Esophagus muscularis mucosa (tissue), 4 donors: ENCODE measurements at regions not wholly inside any gene's neighbourhood (a gene's known extent, or its start where the extent isn't known, plus 50 kb on each side); places are given as distances from the start of the nearest gene placed in this dataset.

Experiments
- DNase-seq: peaks from one replicate; pipeline ENCODE4 v3.0.0-alpha.2; 2017; ENCODE audit errors: extremely low spot score
- H3K27ac ChIP-seq, 4 donors: fragments of 200-600 bp; sonication (generic); replicated peaks in 1 of 4; 1 replicate in 3 of 4; 2 replicates in 1 of 4; pipeline ENCODE4 v1.5.1; 2016 to 2019; ENCODE audit warnings: mild to moderate bottlenecking in 1 of 4
- H3K27me3 ChIP-seq, 4 donors: fragments of 200-600 bp; sonication (generic); one replicate each; pipeline versions ENCODE4 v1.5.1 to v1.6.0; 2016 to 2019
- H3K36me3 ChIP-seq, 4 donors: fragments of 200-600 bp; sonication (generic); one replicate each; pipeline ENCODE4 v1.5.1; 2016 to 2019
- H3K4me1 ChIP-seq, 4 donors: fragments of 200-600 bp; sonication (generic); one replicate each; pipeline ENCODE4 v1.5.1; 2016 to 2019
- H3K4me3 ChIP-seq, 4 donors: fragments of 200-600 bp; sonication (generic); 1 replicate in 2 of 4; 2 replicates in 2 of 4; pipeline ENCODE4 v1.5.1; 2016 to 2019; ENCODE audit warnings: mild to moderate bottlenecking in 4 of 4, moderate library complexity in 1 of 4
- H3K9me3 ChIP-seq, 4 donors: fragments of 200-600 bp; sonication (generic); 1 replicate in 3 of 4; 2 replicates in 1 of 4; pipeline ENCODE4 v1.5.1; 2016 to 2019
- EP300 ChIP-seq: sonication (generic); formaldehyde crosslinking; IDR thresholded peaks from one replicate; pipeline ENCODE4 v1.6.1; 2017; ENCODE audit warnings: antibody characterized with exemption
- POLR2A ChIP-seq: fragments of 450-650 bp; IDR thresholded peaks from one replicate; pipeline ENCODE4 v1.6.1; 2017; ENCODE audit warnings: antibody characterized with exemption, moderate library complexity, mild to moderate bottlenecking, low read depth
- POLR2AphosphoS5 ChIP-seq, 2 donors: sonication (generic); formaldehyde crosslinking; IDR thresholded peaks; one replicate each; pipeline ENCODE4 v1.6.1; 2017; ENCODE audit warnings: antibody characterized with exemption in 2 of 2
- WGBS: methylation state at CpG from one replicate; pipeline ENCODE4 v1.1.5; 2018; 5-methylcytosine and 5-hydroxymethylcytosine counted together
- intact Hi-C: fragments of 100-400 bp; cut with DNase I; formaldehyde crosslinking; loops from one replicate; pipeline ENCODE4 v1.15.1; 2023
- TF ChIP-seq, protein P1 (sequence below), 3 experiments: fragments of 200-600 bp in 2 of 3; fragments of 450-650 bp in 1 of 3; sonication (generic) in 2 of 3; IDR thresholded peaks; one replicate each; pipeline ENCODE4 v1.5.1; 2017 to 2019; ENCODE audit warnings: antibody characterized with exemption in 3 of 3, mild to moderate bottlenecking in 2 of 3, moderate library complexity in 1 of 3

- Histone ChIP-seq H3K4me3 (no peak overlapping the region), H3K4me1 (no peaks in the 10 kb centered on the region), H3K36me3 (no peaks in the 10 kb centered on the region), H3K27me3 (no peaks in the 10 kb centered on the region), H3K27ac (no peak overlapping the region), H3K9me3 (no peaks in the 10 kb centered on the region)
- TF ChIP-seq POLR2AphosphoS5 (IDR thresholded peaks at IDR 0.05) (no peak), POLR2A (no peak), EP300 (no peak)
- TF ChIP-seq, protein P1, sequence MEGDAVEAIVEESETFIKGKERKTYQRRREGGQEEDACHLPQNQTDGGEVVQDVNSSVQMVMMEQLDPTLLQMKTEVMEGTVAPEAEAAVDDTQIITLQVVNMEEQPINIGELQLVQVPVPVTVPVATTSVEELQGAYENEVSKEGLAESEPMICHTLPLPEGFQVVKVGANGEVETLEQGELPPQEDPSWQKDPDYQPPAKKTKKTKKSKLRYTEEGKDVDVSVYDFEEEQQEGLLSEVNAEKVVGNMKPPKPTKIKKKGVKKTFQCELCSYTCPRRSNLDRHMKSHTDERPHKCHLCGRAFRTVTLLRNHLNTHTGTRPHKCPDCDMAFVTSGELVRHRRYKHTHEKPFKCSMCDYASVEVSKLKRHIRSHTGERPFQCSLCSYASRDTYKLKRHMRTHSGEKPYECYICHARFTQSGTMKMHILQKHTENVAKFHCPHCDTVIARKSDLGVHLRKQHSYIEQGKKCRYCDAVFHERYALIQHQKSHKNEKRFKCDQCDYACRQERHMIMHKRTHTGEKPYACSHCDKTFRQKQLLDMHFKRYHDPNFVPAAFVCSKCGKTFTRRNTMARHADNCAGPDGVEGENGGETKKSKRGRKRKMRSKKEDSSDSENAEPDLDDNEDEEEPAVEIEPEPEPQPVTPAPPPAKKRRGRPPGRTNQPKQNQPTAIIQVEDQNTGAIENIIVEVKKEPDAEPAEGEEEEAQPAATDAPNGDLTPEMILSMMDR (IDR thresholded peaks at IDR 0.05): no peak
- intact Hi-C loops: no loop called here
- DNase-seq: no peak
Measured at GRCh38 chr9:83155733-83156132, 92.8 kb upstream of the RASEF start.

DNA sequence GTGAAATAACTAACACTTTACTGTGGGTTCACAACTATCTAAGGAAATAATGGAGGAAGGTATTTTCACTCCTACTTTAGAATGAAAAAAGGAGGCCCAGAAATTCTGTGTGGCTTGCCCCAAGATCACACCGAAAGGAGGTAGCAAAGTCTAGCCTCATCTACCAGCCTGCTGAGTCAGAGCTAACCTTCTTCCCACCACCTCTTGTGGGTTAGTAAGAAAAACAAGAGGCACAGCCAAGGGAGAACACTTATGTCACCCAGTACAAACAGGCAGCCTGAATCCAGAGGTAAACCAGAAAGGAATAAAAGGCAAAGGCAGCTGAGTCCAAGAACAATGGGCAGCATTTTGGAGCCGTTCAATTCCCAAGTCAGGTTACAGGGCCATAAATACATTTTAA, 91.9 kb upstream of the RASEF start:
- intact Hi-C loops: no loop called here
- Histone ChIP-seq H3K9me3 (no peaks in the 10 kb centered on the region), H3K27ac (no peak overlapping the region), H3K36me3 (no peaks in the 10 kb centered on the region), H3K4me3 (no peak overlapping the region), H3K4me1 (no peaks in the 10 kb centered on the region), H3K27me3 (no peaks in the 10 kb centered on the region)
- DNase-seq: no peak
- no peak for TF ChIP-seq EP300
- no peak for TF ChIP-seq POLR2AphosphoS5 (IDR thresholded peaks at IDR 0.05)
- TF ChIP-seq, protein P1 (IDR thresholded peaks at IDR 0.05): no peak
- no peak for TF ChIP-seq POLR2A
- 85% methylated on average over 2 of the region's 2 CpGs for WGBS

- Histone ChIP-seq H3K27ac (no peak overlapping the region), H3K9me3 (no peaks in the 10 kb centered on the region), H3K4me1 (no peaks in the 10 kb centered on the region), H3K36me3 (no peaks in the 10 kb centered on the region), H3K27me3 (no peaks in the 10 kb centered on the region), H3K4me3 (no peak overlapping the region)
- TF ChIP-seq, protein P1 (IDR thresholded peaks at IDR 0.05): no peak
- TF ChIP-seq EP300: no peak
- no peak for TF ChIP-seq POLR2AphosphoS5 (IDR thresholded peaks at IDR 0.05)
- TF ChIP-seq POLR2A: no peak
- intact Hi-C loops: no loop called here
- WGBS: 88% methylated on average over 2 of the region's 2 CpGs
- no peak for DNase-seq
Measured at GRCh38 chr9:83154087-83154736, 91.3 kb upstream of the RASEF start.

GRCh38 chr9:83153030-83153429, 90.1 kb upstream of the RASEF start:
- intact Hi-C loops: no loop called here
- Histone ChIP-seq H3K9me3 (peaks cover 0 to 2% (median under 1%) of the 10 kb centered on the region in 4 donors), H3K4me3 (no peak overlapping the region), H3K36me3 (no peaks in the 10 kb centered on the region), H3K4me1 (no peaks in the 10 kb centered on the region), H3K27me3 (no peaks in the 10 kb centered on the region), H3K27ac (no peak overlapping the region)
- 91% methylated on average over 2 of the region's 2 CpGs for WGBS
- no peak for DNase-seq
- TF ChIP-seq, protein P1 (IDR thresholded peaks at IDR 0.05): no peak
- TF ChIP-seq POLR2AphosphoS5 (IDR thresholded peaks at IDR 0.05) (no peak), EP300 (no peak), POLR2A (no peak)

DNA sequence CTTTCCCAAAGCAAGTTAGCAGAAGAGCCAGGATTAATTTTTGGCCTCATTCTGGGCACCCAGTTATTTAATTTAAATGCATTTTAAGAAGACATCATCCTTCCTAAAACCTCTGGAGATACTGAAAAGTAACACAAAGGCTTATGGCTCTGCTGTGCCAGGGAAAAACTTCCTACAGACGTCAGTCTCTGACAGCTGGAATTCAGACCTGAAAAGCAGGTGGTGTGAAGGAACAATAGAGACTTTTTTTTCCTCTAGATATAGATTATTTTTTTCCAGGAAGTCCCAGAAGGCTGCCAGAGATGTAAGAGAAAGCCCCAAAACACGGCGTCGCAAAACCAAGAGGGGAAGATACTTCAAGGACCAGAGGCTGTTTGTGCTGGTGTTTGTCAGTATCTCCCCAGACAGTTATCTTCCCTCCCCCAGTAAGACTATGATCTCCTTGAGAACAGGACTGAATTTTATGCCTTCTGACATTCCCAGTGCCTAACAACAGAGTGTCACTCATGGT, 88.7 kb upstream of the RASEF start:
- Histone ChIP-seq H3K4me1 (no peaks in the 10 kb centered on the region), H3K27ac (no peak overlapping the region), H3K27me3 (no peaks in the 10 kb centered on the region), H3K36me3 (no peaks in the 10 kb centered on the region), H3K4me3 (no peak overlapping the region), H3K9me3 (peaks cover 0 to 6% (median 2%) of the 10 kb centered on the region in 4 donors)
- 68% methylated on average over 4 of the region's 4 CpGs for WGBS
- intact Hi-C loops: no loop called here
- TF ChIP-seq POLR2A (no peak), EP300 (no peak), POLR2AphosphoS5 (IDR thresholded peaks at IDR 0.05) (no peak)
- TF ChIP-seq, protein P1 (IDR thresholded peaks at IDR 0.05): no peak
- no peak for DNase-seq
